ENCODE measurements at regions not wholly inside any gene's neighbourhood (a gene's known extent, or its start where the extent isn't known, plus 50 kb on each side); places are given as distances from the start of the nearest gene placed in this dataset.

- no peak for TF ChIP-seq CTCF (IDR thresholded peaks at IDR 0.05)
- TF ChIP-seq EP300 (IDR thresholded peaks at IDR 0.05; ENCODE audit: low read depth), result no peak
These were observed 51.7 kb upstream of the NEBL start for GRCh38 chr10:20948686-20949327.
